ENCODE measurements at regions not wholly inside any gene's neighbourhood (a gene's known extent, or its start where the extent isn't known, plus 50 kb on each side); places are given as distances from the start of the nearest gene placed in this dataset.

DNA sequence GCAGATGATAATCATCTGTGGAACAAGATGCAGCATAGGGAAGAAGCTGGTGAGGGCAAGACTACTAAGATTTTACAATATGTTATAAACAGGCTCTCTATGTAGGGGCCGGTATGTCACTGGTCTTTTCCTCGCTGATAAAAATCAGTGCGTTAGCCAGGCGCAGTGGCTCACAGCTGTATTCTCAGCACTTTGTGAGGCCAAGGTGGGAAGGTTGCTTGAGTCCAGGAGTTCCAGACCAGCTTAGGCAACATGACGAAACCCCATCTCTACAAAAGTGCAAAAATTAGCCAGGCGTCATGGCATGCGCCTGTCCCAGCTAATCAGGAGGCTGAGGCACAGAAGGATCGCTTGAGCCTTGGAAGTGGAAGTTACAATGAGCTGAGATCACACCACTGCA lies 135.9 kb downstream of the TUSC1 start:
- POLR2A ChIA-PET, result no interaction called here

More for the DNA sequence above, 135.9 kb downstream of the TUSC1 start:
- Histone ChIP-seq H3K79me2 (ENCODE audit: insufficient read depth, low read length) (no peaks in the 10 kb centered on the region), H4K20me1 (ENCODE audit: insufficient read depth, low read length) (no peaks in the 10 kb centered on the region), H3K27me3 (ENCODE audit: control insufficient read depth in 1 of 2, insufficient read depth in 2 of 2, low read length in 2 of 2) (no peaks in the 10 kb centered on the region), H2AFZ (ENCODE audit: low read length) (no peak overlapping the region), H3K27ac (ENCODE audit: extremely low read length, insufficient read depth, low read length) (no peak overlapping the region), H3K4me1 (ENCODE audit: insufficient read depth, low read length) (no peaks in the 10 kb centered on the region), H3K9me3 (ENCODE audit: low read length) (peaks cover 8% of the 10 kb centered on the region), H3K9ac (ENCODE audit: insufficient read depth, low read depth, low read length) (no peak overlapping the region), H3K4me3 (replicated peaks in 1 of 3; ENCODE audit: insufficient read depth in 1 of 3, low read depth in 2 of 3, low read length in 3 of 3) (no peak overlapping the region), H3K4me2 (ENCODE audit: low read depth, low read length) (no peak overlapping the region), H3K36me3 (replicated peaks in 1 of 2; ENCODE audit: control insufficient read depth in 1 of 2, insufficient read depth in 2 of 2, low read length in 2 of 2) (no peaks in the 10 kb centered on the region)
- DNase-seq (ENCODE audit: low spot score) (no peak), ATAC-seq (no peak), FAIRE-seq (no peak)
- CTCF ChIA-PET (ENCODE audit: low intra/inter-chr PET ratio, low total read pairs), result no interaction called here
- TF ChIP-seq, protein P1, sequence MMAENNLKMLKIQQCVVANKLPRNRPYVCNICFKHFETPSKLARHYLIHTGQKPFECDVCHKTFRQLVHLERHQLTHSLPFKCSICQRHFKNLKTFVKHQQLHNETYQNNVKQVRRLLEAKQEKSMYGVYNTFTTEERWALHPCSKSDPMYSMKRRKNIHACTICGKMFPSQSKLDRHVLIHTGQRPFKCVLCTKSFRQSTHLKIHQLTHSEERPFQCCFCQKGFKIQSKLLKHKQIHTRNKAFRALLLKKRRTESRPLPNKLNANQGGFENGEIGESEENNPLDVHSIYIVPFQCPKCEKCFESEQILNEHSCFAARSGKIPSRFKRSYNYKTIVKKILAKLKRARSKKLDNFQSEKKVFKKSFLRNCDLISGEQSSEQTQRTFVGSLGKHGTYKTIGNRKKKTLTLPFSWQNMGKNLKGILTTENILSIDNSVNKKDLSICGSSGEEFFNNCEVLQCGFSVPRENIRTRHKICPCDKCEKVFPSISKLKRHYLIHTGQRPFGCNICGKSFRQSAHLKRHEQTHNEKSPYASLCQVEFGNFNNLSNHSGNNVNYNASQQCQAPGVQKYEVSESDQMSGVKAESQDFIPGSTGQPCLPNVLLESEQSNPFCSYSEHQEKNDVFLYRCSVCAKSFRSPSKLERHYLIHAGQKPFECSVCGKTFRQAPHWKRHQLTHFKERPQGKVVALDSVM (CRISPR knock-in tag; IDR thresholded peaks at IDR 0.05), result no peak
- TF ChIP-seq NRL (CRISPR knock-in tag; IDR thresholded peaks at IDR 0.05; ENCODE audit: borderline replicate concordance) (no peak), ZNF788 (CRISPR knock-in tag; IDR thresholded peaks at IDR 0.05; ENCODE audit: borderline replicate concordance) (no peak), SPEN (CRISPR knock-in tag; IDR thresholded peaks at IDR 0.05; ENCODE audit: low read depth) (no peak), ZKSCAN5 (CRISPR knock-in tag; IDR thresholded peaks at IDR 0.05) (no peak), HOXA7 (CRISPR knock-in tag; IDR thresholded peaks at IDR 0.05) (no peak), HIVEP1 (CRISPR knock-in tag; IDR thresholded peaks at IDR 0.05) (no peak), SALL1 (CRISPR knock-in tag; IDR thresholded peaks at IDR 0.05) (no peak), KDM2A (CRISPR knock-in tag; IDR thresholded peaks at IDR 0.05; ENCODE audit: borderline replicate concordance, low read depth) (no peak), RFXANK (CRISPR knock-in tag; IDR thresholded peaks at IDR 0.05) (no peak), ZSCAN30 (CRISPR knock-in tag; IDR thresholded peaks at IDR 0.05) (no peak), KDM1A (CRISPR knock-in tag; IDR thresholded peaks at IDR 0.05) (no peak)
- TF ChIP-seq, protein P2, sequence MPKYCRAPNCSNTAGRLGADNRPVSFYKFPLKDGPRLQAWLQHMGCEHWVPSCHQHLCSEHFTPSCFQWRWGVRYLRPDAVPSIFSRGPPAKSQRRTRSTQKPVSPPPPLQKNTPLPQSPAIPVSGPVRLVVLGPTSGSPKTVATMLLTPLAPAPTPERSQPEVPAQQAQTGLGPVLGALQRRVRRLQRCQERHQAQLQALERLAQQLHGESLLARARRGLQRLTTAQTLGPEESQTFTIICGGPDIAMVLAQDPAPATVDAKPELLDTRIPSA (CRISPR knock-in tag; IDR thresholded peaks at IDR 0.05; ENCODE audit: borderline replicate concordance), result no peak
- TF ChIP-seq, protein P3, sequence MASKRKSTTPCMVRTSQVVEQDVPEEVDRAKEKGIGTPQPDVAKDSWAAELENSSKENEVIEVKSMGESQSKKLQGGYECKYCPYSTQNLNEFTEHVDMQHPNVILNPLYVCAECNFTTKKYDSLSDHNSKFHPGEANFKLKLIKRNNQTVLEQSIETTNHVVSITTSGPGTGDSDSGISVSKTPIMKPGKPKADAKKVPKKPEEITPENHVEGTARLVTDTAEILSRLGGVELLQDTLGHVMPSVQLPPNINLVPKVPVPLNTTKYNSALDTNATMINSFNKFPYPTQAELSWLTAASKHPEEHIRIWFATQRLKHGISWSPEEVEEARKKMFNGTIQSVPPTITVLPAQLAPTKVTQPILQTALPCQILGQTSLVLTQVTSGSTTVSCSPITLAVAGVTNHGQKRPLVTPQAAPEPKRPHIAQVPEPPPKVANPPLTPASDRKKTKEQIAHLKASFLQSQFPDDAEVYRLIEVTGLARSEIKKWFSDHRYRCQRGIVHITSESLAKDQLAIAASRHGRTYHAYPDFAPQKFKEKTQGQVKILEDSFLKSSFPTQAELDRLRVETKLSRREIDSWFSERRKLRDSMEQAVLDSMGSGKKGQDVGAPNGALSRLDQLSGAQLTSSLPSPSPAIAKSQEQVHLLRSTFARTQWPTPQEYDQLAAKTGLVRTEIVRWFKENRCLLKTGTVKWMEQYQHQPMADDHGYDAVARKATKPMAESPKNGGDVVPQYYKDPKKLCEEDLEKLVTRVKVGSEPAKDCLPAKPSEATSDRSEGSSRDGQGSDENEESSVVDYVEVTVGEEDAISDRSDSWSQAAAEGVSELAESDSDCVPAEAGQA (IDR thresholded peaks at IDR 0.05; ENCODE audit: low read depth), result no peak
- TF ChIP-seq, protein P3 (CRISPR knock-in tag; IDR thresholded peaks at IDR 0.05; ENCODE audit: borderline replicate concordance), result no peak
- TF ChIP-seq, protein P4, sequence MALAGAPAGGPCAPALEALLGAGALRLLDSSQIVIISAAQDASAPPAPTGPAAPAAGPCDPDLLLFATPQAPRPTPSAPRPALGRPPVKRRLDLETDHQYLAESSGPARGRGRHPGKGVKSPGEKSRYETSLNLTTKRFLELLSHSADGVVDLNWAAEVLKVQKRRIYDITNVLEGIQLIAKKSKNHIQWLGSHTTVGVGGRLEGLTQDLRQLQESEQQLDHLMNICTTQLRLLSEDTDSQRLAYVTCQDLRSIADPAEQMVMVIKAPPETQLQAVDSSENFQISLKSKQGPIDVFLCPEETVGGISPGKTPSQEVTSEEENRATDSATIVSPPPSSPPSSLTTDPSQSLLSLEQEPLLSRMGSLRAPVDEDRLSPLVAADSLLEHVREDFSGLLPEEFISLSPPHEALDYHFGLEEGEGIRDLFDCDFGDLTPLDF (CRISPR knock-in tag; IDR thresholded peaks at IDR 0.05), result no peak
- 31% methylated on average over 8 of the region's 8 CpGs for WGBS (ENCODE audit: low lambda C conversion rate)
- in situ Hi-C loops (cut with HindIII; ENCODE audit: extremely low pct_ligation_motif_present, low pct_unique_long_range_greater_than_20kb), result no loop called here
- no TSS peak for BruUV-seq (replicated peaks)
- intact Hi-C loops (cut with micrococcal nuclease; ENCODE audit: unreplicated experiment), result no loop called here

Measured in HepG2 (cell line).